Liver (tissue), 8 donors: ENCODE measurements at regions not wholly inside any gene's neighbourhood (a gene's known extent, or its start where the extent isn't known, plus 50 kb on each side); places are given as distances from the start of the nearest gene placed in this dataset.

Experiments used
- DNase-seq: peaks from one replicate; pipeline ENCODE4 v3.0.0-alpha.2; 2017; ENCODE audit warnings: low spot score
- H3K27ac ChIP-seq, 2 donors: one replicate each; pipeline ENCODE4 v1.7.0; 2013; ENCODE audit warnings: inconsistent platforms in 2 of 2, low read length in 2 of 2, control low read depth in 1 of 2, low read depth in 1 of 2, mild to moderate bottlenecking in 1 of 2
- H3K27me3 ChIP-seq, 4 donors: one replicate each; pipeline versions ENCODE4 v1.6.1 to v1.7.0; 2013; ENCODE audit warnings: low read length in 3 of 4, inconsistent platforms in 1 of 4, mild to moderate bottlenecking in 1 of 4, moderate library complexity in 1 of 4; ENCODE audit not compliant: control insufficient read depth in 4 of 4, insufficient read depth in 4 of 4
- H3K36me3 ChIP-seq, 4 donors: one replicate each; pipeline versions ENCODE4 v1.6.1 to v1.7.0; 2013; ENCODE audit warnings: low read length in 3 of 4, mild to moderate bottlenecking in 3 of 4, low read depth in 1 of 4, moderate library complexity in 1 of 4; ENCODE audit not compliant: control insufficient read depth in 4 of 4, insufficient read depth in 3 of 4
- H3K4me1 ChIP-seq, 4 donors: one replicate each; pipeline versions ENCODE4 v1.6.1 to v1.7.0; 2013; ENCODE audit warnings: low read length in 3 of 4, mild to moderate bottlenecking in 3 of 4, moderate library complexity in 1 of 4; ENCODE audit not compliant: control insufficient read depth in 4 of 4, insufficient read depth in 4 of 4
- H3K4me3 ChIP-seq, 3 donors: one replicate each; pipeline versions ENCODE4 v1.6.1 to v1.7.0; 2013; ENCODE audit warnings: low read length in 3 of 3, control low read depth in 1 of 3, low read depth in 1 of 3, mild to moderate bottlenecking in 1 of 3
- H3K9ac ChIP-seq, 2 donors: one replicate each; pipeline ENCODE4 v1.7.0; 2013; ENCODE audit warnings: low read length in 2 of 2, mild to moderate bottlenecking in 2 of 2, moderate library complexity in 2 of 2, control low read depth in 1 of 2, low read depth in 1 of 2
- H3K9me3 ChIP-seq, 4 donors: one replicate each; pipeline versions ENCODE4 v1.6.1 to v1.7.0; 2013; ENCODE audit warnings: low read length in 3 of 4; ENCODE audit not compliant: control insufficient read depth in 4 of 4
- EGR1 ChIP-seq, 2 donors: IDR thresholded peaks; 2 replicates each; pipeline ENCODE4 v1.6.1; 2016 to 2018; ENCODE audit warnings: antibody characterized with exemption in 2 of 2, low read depth in 2 of 2
- FOXA2 ChIP-seq: IDR thresholded peaks from 2 replicates; pipeline ENCODE4 v1.6.1; 2016; ENCODE audit warnings: antibody characterized with exemption
- GABPA ChIP-seq, 2 donors: IDR thresholded peaks in 1 of 2; conservative IDR thresholded peaks in 1 of 2; 2 replicates each; pipeline ENCODE4 v1.6.1; 2016; ENCODE audit warnings: antibody characterized with exemption in 2 of 2, mild to moderate bottlenecking in 1 of 2, moderate library complexity in 1 of 2
- JUND ChIP-seq, 2 donors: IDR thresholded peaks; 2 replicates each; pipeline ENCODE4 v1.6.1; 2016; ENCODE audit warnings: antibody characterized with exemption in 2 of 2
- NR2F2 ChIP-seq: IDR thresholded peaks from 2 replicates; pipeline ENCODE4 v1.6.1; 2016; ENCODE audit warnings: antibody characterized with exemption
- RAD21 ChIP-seq, 2 donors: IDR thresholded peaks; 2 replicates each; pipeline ENCODE4 v1.6.1; 2016; ENCODE audit warnings: antibody characterized with exemption in 2 of 2, mild to moderate bottlenecking in 2 of 2
- RXRA ChIP-seq, 2 donors: IDR thresholded peaks; 2 replicates each; pipeline ENCODE4 v1.6.1; 2017 to 2018; ENCODE audit warnings: antibody characterized with exemption in 2 of 2, mild to moderate bottlenecking in 1 of 2
- SP1 ChIP-seq: IDR thresholded peaks from 2 replicates; pipeline ENCODE4 v1.6.1; 2018; ENCODE audit warnings: antibody characterized with exemption, mild to moderate bottlenecking
- TAF1 ChIP-seq: conservative IDR thresholded peaks from 2 replicates; pipeline ENCODE4 v1.6.1; 2016; ENCODE audit warnings: antibody characterized with exemption, mild to moderate bottlenecking
- WGBS: extraction: QIAGEN DNeasy Blood & Tissue Kit; methylation state at CpG from one replicate; pipeline ENCODE4 v1.1.7; 2013; 5-methylcytosine and 5-hydroxymethylcytosine counted together
- TF ChIP-seq, protein P1 (sequence below): IDR thresholded peaks from 2 replicates; pipeline ENCODE4 v1.6.1; 2016; ENCODE audit warnings: antibody characterized with exemption, mild to moderate bottlenecking
- TF ChIP-seq, protein P2 (sequence below): IDR thresholded peaks from 2 replicates; pipeline ENCODE4 v1.6.1; 2016; ENCODE audit warnings: antibody characterized with exemption
- TF ChIP-seq, protein P3 (sequence below): fragments of 150-350 bp; IDR thresholded peaks from 2 replicates; pipeline ENCODE4 v1.5.1; 2017; ENCODE audit warnings: improper control_type of control experiment, low read depth, low read length; ENCODE audit not compliant: missing input control
- TF ChIP-seq, protein P4 (sequence below): IDR thresholded peaks from 2 replicates; pipeline ENCODE4 v1.6.1; 2016; ENCODE audit warnings: antibody characterized with exemption
- donor health status: healthy.
- donor health status: healthy.
- donor health status: healthy.
- donor health status: healthy.
- donor health status: healthy.

DNA sequence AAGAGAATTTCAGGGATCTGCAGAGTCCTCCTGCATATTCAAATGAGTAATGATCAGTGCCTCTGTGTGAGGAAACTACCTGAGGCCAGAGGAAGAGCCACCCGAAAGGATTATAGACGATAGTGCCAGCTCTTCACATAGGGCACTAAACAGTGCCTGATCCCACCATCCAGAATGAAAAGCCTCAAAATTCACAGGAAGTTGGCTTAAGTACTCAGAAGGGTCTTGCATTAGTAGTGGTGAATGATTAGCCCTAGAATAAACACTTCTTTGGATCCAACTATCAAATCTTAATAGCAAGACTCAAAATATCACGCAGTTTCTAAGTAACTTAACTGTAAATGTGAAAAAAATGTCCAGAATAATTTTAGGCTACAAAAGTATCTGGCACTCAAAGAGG, 324.4 kb downstream of the ZNF674 start:
- Histone ChIP-seq H3K36me3 (no peaks in the 10 kb centered on the region), H3K9me3 (no peaks in the 10 kb centered on the region), H3K4me3 (no peak overlapping the region), H3K27me3 (peaks cover 0 to 2% (median 0%) of the 10 kb centered on the region in 4 donors), H3K4me1 (peaks cover 0 to 3% (median 2%) of the 10 kb centered on the region in 4 donors), H3K27ac (no peak overlapping the region), H3K9ac (no peak overlapping the region)
- 38% methylated on average over 3 of the region's 3 CpGs for WGBS
- DNase-seq: no peak
- TF ChIP-seq, protein P1, sequence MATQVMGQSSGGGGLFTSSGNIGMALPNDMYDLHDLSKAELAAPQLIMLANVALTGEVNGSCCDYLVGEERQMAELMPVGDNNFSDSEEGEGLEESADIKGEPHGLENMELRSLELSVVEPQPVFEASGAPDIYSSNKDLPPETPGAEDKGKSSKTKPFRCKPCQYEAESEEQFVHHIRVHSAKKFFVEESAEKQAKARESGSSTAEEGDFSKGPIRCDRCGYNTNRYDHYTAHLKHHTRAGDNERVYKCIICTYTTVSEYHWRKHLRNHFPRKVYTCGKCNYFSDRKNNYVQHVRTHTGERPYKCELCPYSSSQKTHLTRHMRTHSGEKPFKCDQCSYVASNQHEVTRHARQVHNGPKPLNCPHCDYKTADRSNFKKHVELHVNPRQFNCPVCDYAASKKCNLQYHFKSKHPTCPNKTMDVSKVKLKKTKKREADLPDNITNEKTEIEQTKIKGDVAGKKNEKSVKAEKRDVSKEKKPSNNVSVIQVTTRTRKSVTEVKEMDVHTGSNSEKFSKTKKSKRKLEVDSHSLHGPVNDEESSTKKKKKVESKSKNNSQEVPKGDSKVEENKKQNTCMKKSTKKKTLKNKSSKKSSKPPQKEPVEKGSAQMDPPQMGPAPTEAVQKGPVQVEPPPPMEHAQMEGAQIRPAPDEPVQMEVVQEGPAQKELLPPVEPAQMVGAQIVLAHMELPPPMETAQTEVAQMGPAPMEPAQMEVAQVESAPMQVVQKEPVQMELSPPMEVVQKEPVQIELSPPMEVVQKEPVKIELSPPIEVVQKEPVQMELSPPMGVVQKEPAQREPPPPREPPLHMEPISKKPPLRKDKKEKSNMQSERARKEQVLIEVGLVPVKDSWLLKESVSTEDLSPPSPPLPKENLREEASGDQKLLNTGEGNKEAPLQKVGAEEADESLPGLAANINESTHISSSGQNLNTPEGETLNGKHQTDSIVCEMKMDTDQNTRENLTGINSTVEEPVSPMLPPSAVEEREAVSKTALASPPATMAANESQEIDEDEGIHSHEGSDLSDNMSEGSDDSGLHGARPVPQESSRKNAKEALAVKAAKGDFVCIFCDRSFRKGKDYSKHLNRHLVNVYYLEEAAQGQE: no peak
- no peak for TF ChIP-seq SP1
- no peak for TF ChIP-seq EGR1 (IDR thresholded peaks at IDR 0.05; ENCODE audit: low read depth in 2 of 2)
- TF ChIP-seq, protein P2, sequence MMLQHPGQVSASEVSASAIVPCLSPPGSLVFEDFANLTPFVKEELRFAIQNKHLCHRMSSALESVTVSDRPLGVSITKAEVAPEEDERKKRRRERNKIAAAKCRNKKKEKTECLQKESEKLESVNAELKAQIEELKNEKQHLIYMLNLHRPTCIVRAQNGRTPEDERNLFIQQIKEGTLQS: no peak
- TF ChIP-seq FOXA2: no peak
- no peak for TF ChIP-seq JUND (IDR thresholded peaks at IDR 0.05)

DNA sequence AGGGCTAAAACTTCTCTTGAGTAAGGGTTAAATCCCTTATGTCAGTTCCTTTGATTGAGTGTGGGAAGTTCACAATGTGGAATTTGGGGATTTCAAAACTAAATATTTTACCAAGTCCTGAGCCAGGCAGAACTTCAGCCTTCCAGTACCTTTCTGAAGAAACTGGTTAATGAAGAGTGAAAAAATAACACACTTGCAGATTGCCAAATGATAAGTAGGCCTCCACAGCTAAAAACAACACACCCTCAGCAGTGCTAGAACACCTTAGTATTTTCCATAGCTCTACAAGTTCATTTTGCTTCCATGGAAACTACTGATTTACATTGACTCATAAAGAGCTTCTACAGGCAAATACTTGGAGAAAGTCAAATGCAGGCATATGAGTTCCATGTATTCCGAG, 326.8 kb downstream of the ZNF674 start:
- Histone ChIP-seq H3K9me3 (no peaks in the 10 kb centered on the region), H3K27me3 (peaks cover 0 to 2% (median 0%) of the 10 kb centered on the region in 4 donors), H3K27ac (no peak overlapping the region), H3K4me3 (no peak overlapping the region), H3K9ac (no peak overlapping the region), H3K36me3 (no peaks in the 10 kb centered on the region), H3K4me1 (peaks cover 0 to 3% (median 2%) of the 10 kb centered on the region in 4 donors)
- TF ChIP-seq JUND (IDR thresholded peaks at IDR 0.05): no peak
- TF ChIP-seq TAF1: no peak
- TF ChIP-seq, protein P3, sequence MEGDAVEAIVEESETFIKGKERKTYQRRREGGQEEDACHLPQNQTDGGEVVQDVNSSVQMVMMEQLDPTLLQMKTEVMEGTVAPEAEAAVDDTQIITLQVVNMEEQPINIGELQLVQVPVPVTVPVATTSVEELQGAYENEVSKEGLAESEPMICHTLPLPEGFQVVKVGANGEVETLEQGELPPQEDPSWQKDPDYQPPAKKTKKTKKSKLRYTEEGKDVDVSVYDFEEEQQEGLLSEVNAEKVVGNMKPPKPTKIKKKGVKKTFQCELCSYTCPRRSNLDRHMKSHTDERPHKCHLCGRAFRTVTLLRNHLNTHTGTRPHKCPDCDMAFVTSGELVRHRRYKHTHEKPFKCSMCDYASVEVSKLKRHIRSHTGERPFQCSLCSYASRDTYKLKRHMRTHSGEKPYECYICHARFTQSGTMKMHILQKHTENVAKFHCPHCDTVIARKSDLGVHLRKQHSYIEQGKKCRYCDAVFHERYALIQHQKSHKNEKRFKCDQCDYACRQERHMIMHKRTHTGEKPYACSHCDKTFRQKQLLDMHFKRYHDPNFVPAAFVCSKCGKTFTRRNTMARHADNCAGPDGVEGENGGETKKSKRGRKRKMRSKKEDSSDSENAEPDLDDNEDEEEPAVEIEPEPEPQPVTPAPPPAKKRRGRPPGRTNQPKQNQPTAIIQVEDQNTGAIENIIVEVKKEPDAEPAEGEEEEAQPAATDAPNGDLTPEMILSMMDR: no peak
- TF ChIP-seq, protein P2: no peak
- no peak for TF ChIP-seq RXRA (IDR thresholded peaks at IDR 0.05)
- TF ChIP-seq, protein P4, sequence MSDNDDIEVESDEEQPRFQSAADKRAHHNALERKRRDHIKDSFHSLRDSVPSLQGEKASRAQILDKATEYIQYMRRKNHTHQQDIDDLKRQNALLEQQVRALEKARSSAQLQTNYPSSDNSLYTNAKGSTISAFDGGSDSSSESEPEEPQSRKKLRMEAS: no peak
- no peak for TF ChIP-seq GABPA (IDR thresholded peaks at IDR 0.05 in 1 of 2, conservative IDR thresholded peaks at IDR 0.05 in 1 of 2)
- TF ChIP-seq SP1: no peak
- TF ChIP-seq RAD21 (IDR thresholded peaks at IDR 0.05): no peak
- TF ChIP-seq NR2F2: no peak
- 84% methylated on average over 1 of the region's 1 CpG for WGBS
- no peak for DNase-seq
